ENCODE measurements at regions not wholly inside any gene's neighbourhood (a gene's known extent, or its start where the extent isn't known, plus 50 kb on each side); places are given as distances from the start of the nearest gene placed in this dataset.

DNA sequence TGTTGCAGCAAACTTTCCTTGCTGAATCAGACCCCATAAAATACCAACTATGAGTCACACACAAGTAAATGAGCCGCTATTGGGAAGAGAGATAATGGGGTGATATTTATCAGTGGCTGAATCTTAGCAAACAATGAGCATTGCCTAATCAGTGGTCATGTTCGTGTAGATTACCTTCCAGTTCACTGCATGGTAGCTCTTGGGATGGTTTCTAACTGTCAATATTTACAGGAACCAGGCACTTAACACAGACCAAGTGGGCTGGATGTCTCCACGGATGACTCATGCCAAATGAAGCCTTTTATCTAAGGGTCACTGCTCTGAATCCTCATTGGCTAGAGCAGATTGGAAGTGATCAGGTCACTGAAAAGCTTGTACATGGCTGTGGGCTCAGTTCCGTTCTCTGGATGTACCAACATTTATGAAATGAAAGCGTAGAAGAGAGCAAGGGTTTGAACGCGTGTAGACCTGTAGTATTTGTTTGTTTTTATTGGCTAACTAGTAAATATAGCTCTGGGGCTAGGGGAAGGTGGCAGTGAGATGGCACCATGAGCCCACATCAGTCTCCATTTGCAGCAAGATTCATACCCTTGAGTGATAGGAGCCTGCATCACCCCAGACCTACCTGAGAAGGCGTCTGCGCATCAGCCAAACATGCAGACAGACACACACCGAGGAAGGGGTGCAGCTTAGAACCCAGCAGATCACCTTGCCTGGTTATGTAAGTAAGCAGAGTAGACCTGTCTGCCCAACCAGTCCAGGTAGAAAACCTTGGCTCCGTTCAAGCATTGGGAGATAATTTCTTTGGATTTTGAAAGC, 153.3 kb downstream of the TOMM20 start (continued):
- TF ChIP-seq MAFF (IDR thresholded peaks at IDR 0.05; ENCODE audit: low read depth, low read length) (no peak), MYNN (CRISPR knock-in tag; IDR thresholded peaks at IDR 0.05; ENCODE audit: low read depth) (0 out of 2 replicates have a peak, but pooled peaks have one; percentile 58), CBFB (CRISPR knock-in tag; IDR thresholded peaks at IDR 0.05) (peak; percentile 97), TAF1 (CRISPR knock-in tag; IDR thresholded peaks at IDR 0.05) (peak; percentile 47), ELF3 (CRISPR knock-in tag; IDR thresholded peaks at IDR 0.05) (peak; percentile 98), ZNF468 (CRISPR knock-in tag; IDR thresholded peaks at IDR 0.05) (no peak), RFX1 (IDR thresholded peaks at IDR 0.05) (no peak; the same call in 1 of the 2 replicates), ZSCAN21 (CRISPR knock-in tag; IDR thresholded peaks at IDR 0.05; ENCODE audit: borderline replicate concordance) (peak; percentile 72; the same call in 1 of the 2 replicates), ZNF451 (CRISPR knock-in tag; IDR thresholded peaks at IDR 0.05) (0 out of 2 replicates have a peak, but pooled peaks have one; percentile 80), SMYD3 (CRISPR knock-in tag; IDR thresholded peaks at IDR 0.05) (peak; percentile 87), MEIS2 (CRISPR knock-in tag; IDR thresholded peaks at IDR 0.05) (peak; percentile 74), SSRP1 (CRISPR knock-in tag; IDR thresholded peaks at IDR 0.05) (no peak), MED8 (CRISPR knock-in tag; IDR thresholded peaks at IDR 0.05; ENCODE audit: insufficient replicate concordance) (peak; percentile 100), ZBTB20 (CRISPR knock-in tag; IDR thresholded peaks at IDR 0.05; ENCODE audit: borderline replicate concordance, low read depth) (peak; percentile 92), ZBTB38 (CRISPR knock-in tag; IDR thresholded peaks at IDR 0.05) (peak; percentile 59; the same call in 1 of the 2 replicates), SP5 (CRISPR knock-in tag; IDR thresholded peaks at IDR 0.05; ENCODE audit: borderline replicate concordance, low read depth) (peak; percentile 85), RAD51 (IDR thresholded peaks at IDR 0.05; ENCODE audit: borderline replicate concordance) (no peak), SCMH1 (CRISPR knock-in tag; IDR thresholded peaks at IDR 0.05; ENCODE audit: borderline replicate concordance) (no peak), TAF15 (IDR thresholded peaks at IDR 0.05; ENCODE audit: low read depth, low read length, poor library complexity, severe bottlenecking) (no peak), ZNF180 (CRISPR knock-in tag; IDR thresholded peaks at IDR 0.05; ENCODE audit: borderline replicate concordance, low read depth) (no peak), SKI (IDR thresholded peaks at IDR 0.05; ENCODE audit: partially characterized antibody) (peak; percentile 98), POLR2G (IDR thresholded peaks at IDR 0.05; ENCODE audit: low read depth, low read length) (peak; percentile 73), STAT5B (CRISPR knock-in tag; IDR thresholded peaks at IDR 0.05) (peak; percentile 72; the same call in 1 of the 2 replicates), FOXK2 (IDR thresholded peaks at IDR 0.05) (peak; percentile 79; the same call in 1 of the 2 replicates), DPF2 (CRISPR knock-in tag; IDR thresholded peaks at IDR 0.05; ENCODE audit: borderline replicate concordance, low read depth) (peak; percentile 96), KDM4B (CRISPR knock-in tag; IDR thresholded peaks at IDR 0.05) (peak; percentile 57; the same call in 1 of the 2 replicates)
- TF ChIP-seq, protein P1, sequence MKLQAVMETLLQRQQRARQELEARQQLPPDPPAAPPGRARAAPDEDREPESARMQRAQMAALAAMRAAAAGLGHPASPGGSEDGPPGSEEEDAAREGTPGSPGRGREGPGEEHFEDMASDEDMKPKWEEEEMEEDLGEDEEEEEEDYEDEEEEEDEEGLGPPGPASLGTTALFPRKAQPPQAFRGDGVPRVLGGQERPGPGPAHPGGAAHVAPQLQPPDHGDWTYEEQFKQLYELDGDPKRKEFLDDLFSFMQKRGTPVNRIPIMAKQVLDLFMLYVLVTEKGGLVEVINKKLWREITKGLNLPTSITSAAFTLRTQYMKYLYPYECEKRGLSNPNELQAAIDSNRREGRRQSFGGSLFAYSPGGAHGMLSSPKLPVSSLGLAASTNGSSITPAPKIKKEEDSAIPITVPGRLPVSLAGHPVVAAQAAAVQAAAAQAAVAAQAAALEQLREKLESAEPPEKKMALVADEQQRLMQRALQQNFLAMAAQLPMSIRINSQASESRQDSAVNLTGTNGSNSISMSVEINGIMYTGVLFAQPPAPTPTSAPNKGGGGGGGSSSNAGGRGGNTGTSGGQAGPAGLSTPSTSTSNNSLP (IDR thresholded peaks at IDR 0.05; ENCODE audit: low read depth, low read length) = peak; percentile 94
- TF ChIP-seq, protein P2, sequence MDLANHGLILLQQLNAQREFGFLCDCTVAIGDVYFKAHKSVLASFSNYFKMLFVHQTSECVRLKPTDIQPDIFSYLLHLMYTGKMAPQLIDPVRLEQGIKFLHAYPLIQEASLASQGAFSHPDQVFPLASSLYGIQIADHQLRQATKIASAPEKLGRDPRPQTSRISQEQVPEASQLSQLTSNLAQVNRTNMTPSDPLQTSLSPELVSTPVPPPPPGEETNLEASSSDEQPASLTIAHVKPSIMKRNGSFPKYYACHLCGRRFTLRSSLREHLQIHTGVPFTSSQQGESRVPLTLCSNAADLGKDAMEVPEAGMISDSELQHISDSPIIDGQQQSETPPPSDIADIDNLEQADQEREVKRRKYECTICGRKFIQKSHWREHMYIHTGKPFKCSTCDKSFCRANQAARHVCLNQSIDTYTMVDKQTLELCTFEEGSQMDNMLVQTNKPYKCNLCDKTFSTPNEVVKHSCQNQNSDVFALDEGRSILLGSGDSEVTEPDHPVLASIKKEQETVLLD (CRISPR knock-in tag; IDR thresholded peaks at IDR 0.05; ENCODE audit: low read depth) = peak; percentile 32; the same call in 1 of the 2 replicates
- TF ChIP-seq, protein P3, sequence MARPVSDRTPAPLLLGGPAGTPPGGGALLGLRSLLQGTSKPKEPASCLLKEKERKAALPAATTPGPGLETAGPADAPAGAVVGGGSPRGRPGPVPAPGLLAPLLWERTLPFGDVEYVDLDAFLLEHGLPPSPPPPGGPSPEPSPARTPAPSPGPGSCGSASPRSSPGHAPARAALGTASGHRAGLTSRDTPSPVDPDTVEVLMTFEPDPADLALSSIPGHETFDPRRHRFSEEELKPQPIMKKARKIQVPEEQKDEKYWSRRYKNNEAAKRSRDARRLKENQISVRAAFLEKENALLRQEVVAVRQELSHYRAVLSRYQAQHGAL (CRISPR knock-in tag; IDR thresholded peaks at IDR 0.05; ENCODE audit: not compliant biosample characterization) = no peak
